Smooth muscle cell (in vitro differentiated cells): ENCODE measurements at regions not wholly inside any gene's neighbourhood (a gene's known extent, or its start where the extent isn't known, plus 50 kb on each side); places are given as distances from the start of the nearest gene placed in this dataset.
"Not testable (repeated sequence)": the region's sequence is repeated elsewhere in the genome, so short reads cannot be mapped to it uniquely, and the experiment has no call there.

Experiments used
- DNase-seq: peaks from one replicate; lab custom pipeline; 2025; ENCODE audit not compliant: unreplicated experiment; lab: John Stamatoyannopoulos, UW
- H2AFZ ChIP-seq: fragments of 200-600 bp; sonication (generic); 2 replicates; pipeline ENCODE4 v1.6.0; 2016; ENCODE audit warnings: antibody characterized with exemption, low read depth, mild to moderate bottlenecking
- H3F3A ChIP-seq: fragments of 200-600 bp; sonication (generic); 2 replicates; pipeline ENCODE4 v1.6.0; 2017; ENCODE audit warnings: antibody characterized with exemption, low read depth
- H3K27ac ChIP-seq: fragments of 200-600 bp; sonication (generic); 2 replicates; pipeline ENCODE4 v1.5.1; 2016; ENCODE audit warnings: low read depth, mild to moderate bottlenecking
- H3K27me3 ChIP-seq: fragments of 200-600 bp; sonication (generic); 2 replicates; pipeline ENCODE4 v1.6.1; 2016; ENCODE audit warnings: low read depth, mild to moderate bottlenecking
- H3K36me3 ChIP-seq: fragments of 200-600 bp; sonication (generic); 2 replicates; pipeline ENCODE4 v1.5.1; 2016; ENCODE audit warnings: low read depth
- H3K4me1 ChIP-seq: fragments of 200-600 bp; sonication (generic); 2 replicates; pipeline ENCODE4 v1.5.1; 2016; ENCODE audit warnings: low read depth
- H3K4me2 ChIP-seq: fragments of 200-600 bp; sonication (generic); 2 replicates; pipeline ENCODE4 v1.6.0; 2016; ENCODE audit warnings: mild to moderate bottlenecking
- H3K4me3 ChIP-seq: fragments of 200-600 bp; sonication (generic); 2 replicates; pipeline ENCODE4 v1.5.1; 2016; ENCODE audit warnings: mild to moderate bottlenecking
- H3K79me2 ChIP-seq: fragments of 200-600 bp; sonication (generic); 2 replicates; pipeline ENCODE4 v1.6.0; 2016; ENCODE audit warnings: low read depth, mild to moderate bottlenecking
- H3K9ac ChIP-seq: fragments of 200-600 bp; sonication (generic); 2 replicates; pipeline ENCODE4 v1.6.0; 2016; ENCODE audit warnings: low read depth
- H3K9me3 ChIP-seq: fragments of 200-600 bp; sonication (generic); replicated peaks from 2 replicates; pipeline ENCODE4 v1.5.1; 2016; ENCODE audit warnings: low read depth
- H4K20me1 ChIP-seq: fragments of 200-600 bp; sonication (generic); 2 replicates; pipeline ENCODE4 v1.6.0; 2016; ENCODE audit warnings: low read depth
- WGBS: methylation state at CpG from one replicate; pipeline ENCODE4 v1.1.7; 2016; ENCODE audit warnings: low lambda C conversion rate; 5-methylcytosine and 5-hydroxymethylcytosine counted together
- TF ChIP-seq, protein P1 (sequence below): fragments of 200-600 bp; sonication (generic); IDR thresholded peaks from 2 replicates; pipeline ENCODE4 v1.5.1; 2017; ENCODE audit warnings: borderline replicate concordance, mild to moderate bottlenecking, antibody characterized with exemption; ENCODE audit not compliant: insufficient read depth, poor library complexity, severe bottlenecking

DNA sequence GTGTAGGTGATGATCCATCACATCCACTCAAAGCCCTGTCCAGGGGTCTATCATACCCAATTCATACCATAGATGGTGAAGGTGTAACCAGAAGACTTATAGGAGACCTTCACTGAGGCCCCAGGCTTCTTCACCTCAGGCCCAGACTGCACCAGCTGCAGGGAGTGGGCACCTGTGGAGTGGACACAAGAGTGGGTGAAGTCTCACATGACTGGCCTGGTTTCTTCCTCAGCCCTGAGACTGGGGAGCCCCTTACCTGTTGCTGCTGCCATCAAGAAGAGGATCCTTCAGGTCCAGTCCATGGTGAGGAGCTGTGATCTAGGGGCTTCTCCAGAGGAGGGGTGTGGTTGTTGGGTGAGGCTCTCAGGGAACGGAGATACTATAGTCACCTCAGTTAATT lies 851.0 kb downstream of the TMEM121 start:
- H3F3A ChIP-seq, result no peaks in the 10 kb centered on the region
- H3K36me3 ChIP-seq, result no peaks in the 10 kb centered on the region
- no peak overlapping the region for H3K4me3 ChIP-seq
- 82% methylated on average over 1 of the region's 1 CpG for WGBS
- H3K27me3 ChIP-seq, result no peaks in the 10 kb centered on the region
- H3K4me1 ChIP-seq, result no peaks in the 10 kb centered on the region
- H4K20me1 ChIP-seq, result no peaks in the 10 kb centered on the region
- DNase-seq, result no peak
- no peak overlapping the region for H3K4me2 ChIP-seq
- H2AFZ ChIP-seq, result no peak overlapping the region
- no peak overlapping the region for H3K27ac ChIP-seq
- no peaks in the 10 kb centered on the region for H3K79me2 ChIP-seq
- peaks cover 22% of the 10 kb centered on the region for H3K9me3 ChIP-seq
- TF ChIP-seq, protein P1, sequence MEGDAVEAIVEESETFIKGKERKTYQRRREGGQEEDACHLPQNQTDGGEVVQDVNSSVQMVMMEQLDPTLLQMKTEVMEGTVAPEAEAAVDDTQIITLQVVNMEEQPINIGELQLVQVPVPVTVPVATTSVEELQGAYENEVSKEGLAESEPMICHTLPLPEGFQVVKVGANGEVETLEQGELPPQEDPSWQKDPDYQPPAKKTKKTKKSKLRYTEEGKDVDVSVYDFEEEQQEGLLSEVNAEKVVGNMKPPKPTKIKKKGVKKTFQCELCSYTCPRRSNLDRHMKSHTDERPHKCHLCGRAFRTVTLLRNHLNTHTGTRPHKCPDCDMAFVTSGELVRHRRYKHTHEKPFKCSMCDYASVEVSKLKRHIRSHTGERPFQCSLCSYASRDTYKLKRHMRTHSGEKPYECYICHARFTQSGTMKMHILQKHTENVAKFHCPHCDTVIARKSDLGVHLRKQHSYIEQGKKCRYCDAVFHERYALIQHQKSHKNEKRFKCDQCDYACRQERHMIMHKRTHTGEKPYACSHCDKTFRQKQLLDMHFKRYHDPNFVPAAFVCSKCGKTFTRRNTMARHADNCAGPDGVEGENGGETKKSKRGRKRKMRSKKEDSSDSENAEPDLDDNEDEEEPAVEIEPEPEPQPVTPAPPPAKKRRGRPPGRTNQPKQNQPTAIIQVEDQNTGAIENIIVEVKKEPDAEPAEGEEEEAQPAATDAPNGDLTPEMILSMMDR, result no peak
- no peak overlapping the region for H3K9ac ChIP-seq

- Histone ChIP-seq H3K4me1 (no peaks in the 10 kb centered on the region), H2AFZ (no peak overlapping the region), H3K79me2 (no peaks in the 10 kb centered on the region), H3K27ac (no peak overlapping the region), H4K20me1 (no peaks in the 10 kb centered on the region), H3F3A (no peaks in the 10 kb centered on the region), H3K27me3 (no peaks in the 10 kb centered on the region), H3K36me3 (no peaks in the 10 kb centered on the region), H3K9ac (no peak overlapping the region), H3K4me2 (no peak overlapping the region), H3K9me3 (peaks cover 22% of the 10 kb centered on the region), H3K4me3 (no peak overlapping the region)
- TF ChIP-seq, protein P1, result no peak
- 22% methylated on average over 3 of the region's 3 CpGs for WGBS
- no peak for DNase-seq
Observed at GRCh38 chr14:106378191-106378590, 851.8 kb downstream of the TMEM121 start.

- no peak overlapping the region for H2AFZ ChIP-seq
- H3F3A ChIP-seq, result no peaks in the 10 kb centered on the region
- no peaks in the 10 kb centered on the region for H4K20me1 ChIP-seq
- TF ChIP-seq, protein P1, result no peak
- H3K4me1 ChIP-seq, result no peaks in the 10 kb centered on the region
- H3K4me3 ChIP-seq, result no peak overlapping the region
- no peak overlapping the region for H3K27ac ChIP-seq
- no peaks in the 10 kb centered on the region for H3K27me3 ChIP-seq
- peaks cover 22% of the 10 kb centered on the region for H3K9me3 ChIP-seq
- 68% methylated on average over 2 of the region's 2 CpGs for WGBS
- no peaks in the 10 kb centered on the region for H3K36me3 ChIP-seq
- H3K4me2 ChIP-seq, result no peak overlapping the region
- no peak for DNase-seq
- no peak overlapping the region for H3K9ac ChIP-seq
- H3K79me2 ChIP-seq, result no peaks in the 10 kb centered on the region
Observed at GRCh38 chr14:106380740-106381139, 854.4 kb downstream of the TMEM121 start.

GRCh38 chr14:106389186-106389585 lies 862.8 kb downstream of the TMEM121 start:
- not testable (repeated sequence) for H3K79me2 ChIP-seq, H3K4me3 ChIP-seq, H3K27me3 ChIP-seq, DNase-seq, H3K4me2 ChIP-seq, H3K9ac ChIP-seq, H2AFZ ChIP-seq, H3K4me1 ChIP-seq, H3K36me3 ChIP-seq, H3K27ac ChIP-seq, H3K9me3 ChIP-seq, H4K20me1 ChIP-seq, H3F3A ChIP-seq
- WGBS, result 77% methylated on average over 9 of the region's 9 CpGs
